WERI-Rb-1 (cell line): ENCODE measurements at regions not wholly inside any gene's neighbourhood (a gene's known extent, or its start where the extent isn't known, plus 50 kb on each side); places are given as distances from the start of the nearest gene placed in this dataset.

Experiments used
- DNase-seq: peaks from one replicate; pipeline ENCODE4 v3.0.0-alpha.2; 2020
- H3K27ac ChIP-seq: fragments of 250-450 bp; sonication (Bioruptor Pico); 2 replicates; pipeline ENCODE4 v1.5.1; 2020; ENCODE audit warnings: mild to moderate bottlenecking, moderate library complexity
- H3K27me3 ChIP-seq: fragments of 250-450 bp; sonication (Bioruptor Pico); 2 replicates; pipeline ENCODE4 v1.5.1; 2021; ENCODE audit warnings: mild to moderate bottlenecking, low read depth, moderate library complexity; ENCODE audit not compliant: insufficient read depth, severe bottlenecking
- H3K36me3 ChIP-seq: fragments of 250-450 bp; sonication (Bioruptor Pico); 2 replicates; pipeline ENCODE4 v1.5.1; 2020; ENCODE audit warnings: mild to moderate bottlenecking, moderate library complexity
- H3K4me3 ChIP-seq: 2 replicates; pipeline ENCODE4 v1.5.1; 2011; ENCODE audit warnings: low read depth, mild to moderate bottlenecking, control low read depth, low read length
- H3K9me3 ChIP-seq: fragments of 250-450 bp; sonication (Bioruptor Pico); 2 replicates; pipeline ENCODE4 v1.5.1; 2021; ENCODE audit warnings: mild to moderate bottlenecking, moderate library complexity; ENCODE audit not compliant: severe bottlenecking
- CTCF ChIP-seq: IDR thresholded peaks from 2 replicates; pipeline ENCODE4 v1.5.1; 2011; ENCODE audit warnings: low read depth, mild to moderate bottlenecking, control low read depth, inconsistent platforms, low read length

- Histone ChIP-seq H3K36me3 (no peaks in the 10 kb centered on the region), H3K4me3 (no peak overlapping the region), H3K9me3 (no peaks in the 10 kb centered on the region), H3K27ac (no peak overlapping the region), H3K27me3 (peaks cover 4% of the 10 kb centered on the region)
- TF ChIP-seq CTCF, result no peak
- no peak for DNase-seq
Measured at GRCh38 chr5:171637811-171638210, 147.8 kb upstream of the SMIM23 start.

- H3K36me3 ChIP-seq, result no peaks in the 10 kb centered on the region
- no peak for DNase-seq
- H3K27ac ChIP-seq, result no peak overlapping the region
- no peaks in the 10 kb centered on the region for H3K9me3 ChIP-seq
- peaks cover 4% of the 10 kb centered on the region for H3K27me3 ChIP-seq
- no peak overlapping the region for H3K4me3 ChIP-seq
- TF ChIP-seq CTCF, result no peak
Measured at GRCh38 chr5:171639205-171639621, 146.4 kb upstream of the SMIM23 start.

- no peak overlapping the region for H3K27ac ChIP-seq
- no peak for TF ChIP-seq CTCF
- H3K4me3 ChIP-seq, result no peak overlapping the region
- no peaks in the 10 kb centered on the region for H3K9me3 ChIP-seq
- H3K36me3 ChIP-seq, result no peaks in the 10 kb centered on the region
- peaks cover 6% of the 10 kb centered on the region for H3K27me3 ChIP-seq
- DNase-seq, result no peak
Measured at GRCh38 chr5:171639966-171640365, 145.7 kb upstream of the SMIM23 start.

GRCh38 chr5:171640480-171640879, 145.1 kb upstream of the SMIM23 start:
- Histone ChIP-seq H3K27ac (no peak overlapping the region), H3K36me3 (no peaks in the 10 kb centered on the region), H3K4me3 (no peak overlapping the region), H3K27me3 (peaks cover 8% of the 10 kb centered on the region), H3K9me3 (no peaks in the 10 kb centered on the region)
- TF ChIP-seq CTCF, result no peak
- no peak for DNase-seq

GRCh38 chr5:171641891-171642290, 143.7 kb upstream of the SMIM23 start:
- peaks cover 18% of the 10 kb centered on the region for H3K27me3 ChIP-seq
- no peaks in the 10 kb centered on the region for H3K9me3 ChIP-seq
- TF ChIP-seq CTCF, result no peak
- DNase-seq, result no peak
- no peak overlapping the region for H3K27ac ChIP-seq
- H3K4me3 ChIP-seq, result no peak overlapping the region
- H3K36me3 ChIP-seq, result no peaks in the 10 kb centered on the region

GRCh38 chr5:171642894-171643293, 142.7 kb upstream of the SMIM23 start:
- no peak for TF ChIP-seq CTCF
- no peak overlapping the region for H3K27ac ChIP-seq
- no peak overlapping the region for H3K4me3 ChIP-seq
- no peaks in the 10 kb centered on the region for H3K36me3 ChIP-seq
- no peak for DNase-seq
- H3K27me3 ChIP-seq, result peaks cover 27% of the 10 kb centered on the region
- H3K9me3 ChIP-seq, result no peaks in the 10 kb centered on the region
